Naive thymus-derived CD8-positive, alpha-beta T cell (primary cell): ENCODE measurements at regions not wholly inside any gene's neighbourhood (a gene's known extent, or its start where the extent isn't known, plus 50 kb on each side); places are given as distances from the start of the nearest gene placed in this dataset.

Experiments
- ATAC-seq, 2 donors: fragments of 150-1000 bp; cut with Tn5 transposase in 1 of 2; sonication (Bioruptor Pico), chemical (Tn5 transposase) in 1 of 2; 1 replicate in 1 of 2; 2 replicates in 1 of 2; pipeline ENCODE4 v1.10.0; 2021; ENCODE audit warnings: mild to moderate bottlenecking in 2 of 2, moderate library complexity in 2 of 2
- POLR2A ChIA-PET: fragments of 350-600 bp; sonication (Branson Sonifier 250); formaldehyde crosslinking; loops from one replicate; lab custom pipeline; 2021; ENCODE audit warnings: antibody characterized with exemption; lab: Charles Lee
- DNase-seq, 10 donors: peaks; one replicate each; pipeline versions ENCODE4 v3.0.0 to v3.0.0-alpha.2; 2020 to 2022
- H3K27ac Mint-ChIP-seq, 10 donors: one replicate each; pipeline ENCODE4 v1.8.0; 2020 to 2022; ENCODE audit warnings: mild to moderate bottlenecking in 10 of 10, mixed read lengths in 10 of 10, moderate library complexity in 4 of 10, inconsistent platforms in 1 of 10
- H3K27me3 Mint-ChIP-seq, 5 donors: one replicate each; pipeline ENCODE4 v1.8.0; 2021 to 2022; ENCODE audit warnings: mixed read lengths in 5 of 5
- H3K36me3 Mint-ChIP-seq, 3 donors: one replicate each; pipeline ENCODE4 v1.8.0; 2020 to 2022; ENCODE audit warnings: mixed read lengths in 3 of 3, mild to moderate bottlenecking in 2 of 3, inconsistent platforms in 1 of 3
- H3K4me1 Mint-ChIP-seq, 4 donors: one replicate each; pipeline ENCODE4 v1.8.0; 2021 to 2022; ENCODE audit warnings: mixed read lengths in 4 of 4
- H3K4me3 Mint-ChIP-seq, 10 donors: one replicate each; pipeline ENCODE4 v1.8.0; 2020 to 2022; ENCODE audit warnings: mild to moderate bottlenecking in 10 of 10, mixed read lengths in 10 of 10, moderate library complexity in 6 of 10, inconsistent platforms in 1 of 10
- H3K9me3 Mint-ChIP-seq, 9 donors: one replicate each; pipeline ENCODE4 v1.8.0; 2020 to 2022; ENCODE audit warnings: mixed read lengths in 9 of 9, mild to moderate bottlenecking in 3 of 9, inconsistent platforms in 1 of 9, moderate library complexity in 1 of 9

GRCh38 chr19:31675193-31675913 lies 326.1 kb upstream of the TSHZ3 start:
- no peaks in the 10 kb centered on the region for H3K9me3 Mint-ChIP-seq
- peaks cover 0 to 36% (median 3%) of the 10 kb centered on the region in 5 donors for H3K27me3 Mint-ChIP-seq
- H3K4me1 Mint-ChIP-seq, result no peaks in the 10 kb centered on the region
- no peak overlapping the region for H3K27ac Mint-ChIP-seq
- no peak overlapping the region for H3K4me3 Mint-ChIP-seq
- POLR2A ChIA-PET, result no interaction called here
- DNase-seq (no peak), ATAC-seq (no peak)
- H3K36me3 Mint-ChIP-seq, result no peaks in the 10 kb centered on the region

DNA sequence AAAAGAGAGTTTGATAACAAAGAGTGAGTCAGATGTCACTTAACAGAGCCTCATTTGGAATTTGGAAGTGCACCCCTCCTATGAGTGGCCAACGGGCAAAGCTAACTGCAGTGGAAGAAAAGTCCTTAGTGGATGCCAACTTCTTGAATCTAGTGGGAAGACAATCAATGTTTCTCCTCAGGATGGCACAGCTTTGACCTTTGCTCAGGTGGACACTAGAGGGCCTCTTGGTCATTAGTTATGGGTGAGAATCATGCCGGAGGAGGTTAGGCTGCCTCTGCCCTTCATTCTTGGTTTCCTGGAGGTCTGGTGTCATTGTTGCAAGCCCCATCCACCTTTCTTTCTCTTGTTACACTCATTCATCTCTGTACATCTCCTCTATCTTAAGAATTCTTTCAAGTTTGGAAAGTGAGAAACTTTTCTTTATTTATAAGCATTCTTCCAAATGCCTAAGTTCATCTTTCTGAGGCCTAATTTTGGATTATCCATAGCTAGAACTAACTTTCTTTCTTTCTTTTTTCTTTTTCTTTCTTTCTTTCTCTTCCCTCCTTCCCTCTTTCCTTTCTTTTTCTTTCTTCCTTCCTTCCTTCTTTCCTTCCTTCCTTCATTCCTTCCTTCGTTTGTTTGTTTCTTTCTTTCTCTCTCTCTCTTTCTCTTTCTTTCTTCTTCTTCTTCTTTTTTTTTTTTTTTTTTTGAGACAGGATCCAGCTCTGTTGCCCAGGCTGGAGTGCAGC lies 327.2 kb upstream of the TSHZ3 start:
- DNase-seq (no peak), ATAC-seq (no peak)
- H3K4me3 Mint-ChIP-seq, result no peak overlapping the region
- H3K9me3 Mint-ChIP-seq, result no peaks in the 10 kb centered on the region
- POLR2A ChIA-PET, result no interaction called here
- H3K36me3 Mint-ChIP-seq, result no peaks in the 10 kb centered on the region
- no peak overlapping the region for H3K27ac Mint-ChIP-seq
- no peaks in the 10 kb centered on the region for H3K4me1 Mint-ChIP-seq
- peaks cover 0 to 28% (median 3%) of the 10 kb centered on the region in 5 donors for H3K27me3 Mint-ChIP-seq

- POLR2A ChIA-PET, result no interaction called here
- ATAC-seq (no peak), DNase-seq (no peak)
- peaks cover 0 to 15% (median 3%) of the 10 kb centered on the region in 5 donors for H3K27me3 Mint-ChIP-seq
- H3K4me1 Mint-ChIP-seq, result no peaks in the 10 kb centered on the region
- H3K4me3 Mint-ChIP-seq, result no peak overlapping the region
- H3K27ac Mint-ChIP-seq, result no peak overlapping the region
- no peaks in the 10 kb centered on the region for H3K9me3 Mint-ChIP-seq
- no peaks in the 10 kb centered on the region for H3K36me3 Mint-ChIP-seq
These were observed 329.2 kb upstream of the TSHZ3 start for GRCh38 chr19:31678421-31678820.

DNA sequence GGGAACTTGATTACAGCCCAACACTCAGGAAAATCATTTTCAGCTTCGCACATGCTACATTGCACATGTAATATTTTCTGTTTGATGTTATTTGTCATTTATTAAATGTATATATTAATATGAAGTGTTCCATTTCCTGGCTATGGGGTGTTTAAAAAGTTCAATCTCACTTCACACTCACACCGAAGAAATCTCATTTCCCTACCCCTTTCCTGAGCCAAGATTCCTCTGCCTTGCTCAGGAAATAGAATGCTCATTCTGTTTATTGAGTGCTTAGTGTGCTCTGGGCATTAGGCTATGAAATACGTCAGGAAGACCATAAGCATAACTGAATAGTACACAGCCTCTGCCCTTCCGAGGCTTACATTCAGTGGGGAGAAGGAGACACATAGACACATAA lies 331.9 kb upstream of the TSHZ3 start:
- Mint-ChIP-seq H3K27me3 (peaks cover 0 to 20% (median 8%) of the 10 kb centered on the region in 5 donors), H3K27ac (no peak overlapping the region), H3K36me3 (no peaks in the 10 kb centered on the region), H3K4me1 (no peaks in the 10 kb centered on the region), H3K9me3 (peaks cover 0 to 14% (median 3%) of the 10 kb centered on the region in 9 donors), H3K4me3 (no peak overlapping the region)
- POLR2A ChIA-PET, result no interaction called here
- DNase-seq (no peak), ATAC-seq (no peak)

DNA sequence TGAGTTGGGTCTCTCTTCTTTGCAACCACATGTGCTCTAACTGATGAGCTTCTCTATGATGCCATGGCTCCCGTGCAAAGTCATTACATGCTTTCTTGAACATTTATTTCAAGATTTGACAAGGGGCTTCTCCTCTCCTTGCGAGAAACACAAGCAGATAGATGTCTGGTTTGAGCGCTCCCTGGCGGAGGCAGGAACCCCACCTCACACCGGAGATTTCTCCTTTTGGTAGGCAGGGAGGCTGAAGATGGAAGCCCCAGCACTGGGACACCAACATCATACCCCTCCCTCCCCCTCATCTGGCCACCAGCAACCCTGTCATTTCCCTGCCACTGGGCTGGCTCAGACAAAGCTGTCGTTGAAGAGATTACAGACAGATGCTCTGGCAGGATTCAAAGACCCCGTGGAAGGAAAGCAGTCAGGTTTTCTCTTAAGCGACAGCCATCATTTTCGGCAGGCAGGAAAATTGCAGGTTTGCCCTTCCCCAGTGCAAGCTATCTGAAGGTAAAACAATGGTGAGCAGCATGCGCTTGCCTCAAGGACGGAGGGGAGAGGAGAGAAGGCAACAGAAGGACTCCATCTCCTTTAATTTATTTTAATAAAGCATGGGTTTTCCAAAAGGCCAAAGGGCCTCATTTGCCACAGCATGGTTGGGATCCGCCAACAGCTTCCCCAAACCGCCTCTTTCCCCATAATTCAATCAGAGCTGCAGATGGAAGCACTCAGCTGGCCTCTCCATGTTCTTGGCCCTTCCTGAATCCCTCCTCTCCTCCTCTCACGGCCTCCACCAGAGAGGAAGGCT lies 344.1 kb upstream of the TSHZ3 start:
- no peaks in the 10 kb centered on the region for H3K4me1 Mint-ChIP-seq
- peaks cover 0 to 15% (median 0%) of the 10 kb centered on the region in 9 donors for H3K9me3 Mint-ChIP-seq
- POLR2A ChIA-PET, result no interaction called here
- H3K36me3 Mint-ChIP-seq, result no peaks in the 10 kb centered on the region
- H3K27ac Mint-ChIP-seq, result no peak overlapping the region
- peaks cover 0 to 30% (median 6%) of the 10 kb centered on the region in 5 donors for H3K27me3 Mint-ChIP-seq
- no peak for DNase-seq
- ATAC-seq, result no peak
- H3K4me3 Mint-ChIP-seq, result no peak overlapping the region

DNA sequence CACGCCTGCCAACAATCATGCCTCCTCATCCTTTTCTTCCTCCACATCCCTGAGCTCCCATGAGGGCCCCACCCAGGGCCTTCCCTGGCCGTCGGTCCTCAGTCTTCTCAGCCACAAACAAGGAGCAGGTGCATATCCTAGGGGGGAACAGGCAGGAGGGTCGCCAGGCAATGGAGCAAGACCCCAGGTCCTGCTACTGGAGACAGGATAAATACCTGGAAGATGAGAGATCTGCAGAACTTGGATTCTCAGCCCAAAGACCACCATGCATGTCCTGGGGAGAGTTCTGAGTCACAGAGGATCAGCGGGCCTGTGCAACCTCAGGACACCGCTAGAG lies 344.7 kb upstream of the TSHZ3 start:
- Mint-ChIP-seq H3K27ac (no peak overlapping the region), H3K36me3 (no peaks in the 10 kb centered on the region), H3K4me1 (no peaks in the 10 kb centered on the region), H3K4me3 (no peak overlapping the region), H3K9me3 (peaks cover 0 to 11% (median 0%) of the 10 kb centered on the region in 9 donors), H3K27me3 (peaks cover 0 to 30% (median 6%) of the 10 kb centered on the region in 5 donors)
- POLR2A ChIA-PET, result no interaction called here
- ATAC-seq (no peak), DNase-seq (no peak)

DNA sequence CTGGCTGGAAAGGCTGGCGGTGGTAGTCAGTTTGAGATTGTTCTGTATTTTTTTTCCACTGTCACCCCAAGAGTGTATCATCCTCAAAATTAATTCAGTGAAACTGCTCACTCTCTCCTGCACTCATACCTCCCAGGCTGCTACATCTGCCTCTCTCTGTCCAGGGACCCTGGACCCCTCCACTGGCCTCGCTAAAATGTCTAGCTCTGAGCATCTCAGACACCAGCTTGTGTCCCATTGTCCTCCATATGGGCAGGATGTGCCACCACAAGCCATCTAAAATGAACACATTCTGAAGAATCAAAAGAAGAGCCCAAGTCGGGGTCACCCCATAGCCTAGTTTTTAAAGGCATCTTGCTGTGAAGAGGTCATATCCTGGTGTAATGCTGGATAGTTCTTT lies 345.5 kb upstream of the TSHZ3 start:
- H3K36me3 Mint-ChIP-seq, result no peaks in the 10 kb centered on the region
- H3K4me1 Mint-ChIP-seq, result no peaks in the 10 kb centered on the region
- H3K27ac Mint-ChIP-seq, result no peak overlapping the region
- H3K9me3 Mint-ChIP-seq, result peaks cover 0 to 7% (median 0%) of the 10 kb centered on the region in 9 donors
- DNase-seq (no peak), ATAC-seq (no peak)
- POLR2A ChIA-PET, result no interaction called here
- no peak overlapping the region for H3K4me3 Mint-ChIP-seq
- peaks cover 0 to 38% (median 6%) of the 10 kb centered on the region in 5 donors for H3K27me3 Mint-ChIP-seq

DNA sequence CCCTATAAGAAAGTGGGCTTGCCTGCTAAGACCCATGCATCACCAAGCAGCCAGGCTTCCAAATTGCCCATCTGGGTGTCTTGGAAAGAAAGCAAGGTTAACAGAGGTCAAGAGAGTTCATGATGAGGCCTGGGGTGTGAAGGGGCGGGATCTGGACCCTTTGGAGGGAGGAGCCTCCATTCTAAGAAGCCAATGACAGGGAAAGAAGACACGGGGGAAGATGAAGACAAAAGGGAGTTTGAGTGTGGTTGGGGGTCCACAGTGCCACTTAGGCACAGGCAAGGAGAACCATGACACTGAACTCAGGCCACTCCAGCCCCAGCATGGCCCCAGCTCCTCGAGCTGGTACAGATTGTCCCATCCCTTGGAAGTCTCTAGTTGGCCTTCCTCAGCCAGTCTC lies 350.2 kb upstream of the TSHZ3 start:
- H3K27me3 Mint-ChIP-seq, result peaks cover 0 to 36% (median 5%) of the 10 kb centered on the region in 5 donors
- H3K9me3 Mint-ChIP-seq, result peaks cover 4 to 28% (median 12%) of the 10 kb centered on the region in 9 donors
- H3K4me3 Mint-ChIP-seq, result no peak overlapping the region
- no peaks in the 10 kb centered on the region for H3K36me3 Mint-ChIP-seq
- DNase-seq (no peak), ATAC-seq (no peak)
- H3K27ac Mint-ChIP-seq, result peak overlapping the region in 1 of 10 donors; percentile 11
- H3K4me1 Mint-ChIP-seq, result no peaks in the 10 kb centered on the region
- POLR2A ChIA-PET, result no interaction called here

DNA sequence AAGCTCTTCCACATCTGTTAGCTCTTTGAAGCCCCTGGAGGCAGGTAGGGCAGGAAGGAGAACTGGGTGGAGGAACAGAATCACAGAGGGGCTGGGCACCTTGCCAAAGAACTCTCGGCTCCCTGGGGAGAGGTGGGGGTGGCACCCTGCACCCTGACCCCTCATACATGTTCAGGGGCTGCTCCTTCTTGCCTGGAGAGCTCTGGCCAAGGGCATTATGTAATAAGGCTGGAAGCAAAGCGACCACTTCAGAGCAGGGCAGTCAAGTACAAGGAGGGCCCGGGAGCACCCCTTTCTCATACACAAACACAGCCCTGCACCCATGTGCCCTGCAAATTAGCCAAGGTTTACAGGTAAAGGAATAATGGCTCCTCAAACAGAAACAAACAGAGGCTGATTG lies 351.9 kb upstream of the TSHZ3 start:
- no peaks in the 10 kb centered on the region for H3K4me1 Mint-ChIP-seq
- peaks cover 0 to 21% (median 3%) of the 10 kb centered on the region in 5 donors for H3K27me3 Mint-ChIP-seq
- POLR2A ChIA-PET, result no interaction called here
- H3K27ac Mint-ChIP-seq, result no peak overlapping the region
- H3K4me3 Mint-ChIP-seq, result no peak overlapping the region
- ATAC-seq (no peak), DNase-seq (no peak)
- H3K36me3 Mint-ChIP-seq, result no peaks in the 10 kb centered on the region
- peaks cover 4 to 29% (median 12%) of the 10 kb centered on the region in 9 donors for H3K9me3 Mint-ChIP-seq

- H3K36me3 Mint-ChIP-seq, result no peaks in the 10 kb centered on the region
- H3K4me1 Mint-ChIP-seq, result no peaks in the 10 kb centered on the region
- no peak for ATAC-seq
These were observed 356.4 kb upstream of the TSHZ3 start for GRCh38 chr19:31705656-31706055.

DNA sequence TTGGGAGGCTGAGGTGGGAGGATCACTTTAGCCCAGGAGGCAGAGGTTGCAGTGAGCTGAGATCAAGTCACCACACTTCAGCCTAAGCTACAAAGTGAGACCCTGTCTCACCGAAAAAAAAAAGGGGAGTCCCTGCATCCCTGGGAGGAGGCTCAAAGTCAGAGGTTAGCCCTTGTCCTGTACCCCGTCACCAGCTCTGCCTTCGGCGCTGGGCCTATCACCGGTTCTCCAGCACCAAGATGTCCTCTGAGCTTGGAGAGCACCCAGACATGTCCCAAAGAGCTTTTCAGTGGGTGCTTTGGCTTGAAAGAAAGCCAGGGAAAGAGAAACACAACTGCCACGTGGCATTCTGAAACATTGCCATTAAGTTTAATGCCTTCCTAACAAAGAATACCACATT lies 356.9 kb upstream of the TSHZ3 start:
- Mint-ChIP-seq H3K4me3 (no peak overlapping the region), H3K4me1 (no peaks in the 10 kb centered on the region), H3K36me3 (no peaks in the 10 kb centered on the region), H3K27ac (no peak overlapping the region), H3K27me3 (peaks cover 0 to 5% (median 0%) of the 10 kb centered on the region in 5 donors), H3K9me3 (peaks cover 4 to 18% (median 12%) of the 10 kb centered on the region in 9 donors)
- DNase-seq, result no peak
- ATAC-seq, result no peak
- POLR2A ChIA-PET, result no interaction called here

More at GRCh38 chr19:31705656-31706055, 356.4 kb upstream of the TSHZ3 start:
- DNase-seq, result no peak
- POLR2A ChIA-PET, result no interaction called here
- H3K27me3 Mint-ChIP-seq, result peaks cover 0 to 4% (median 0%) of the 10 kb centered on the region in 5 donors
- H3K9me3 Mint-ChIP-seq, result peaks cover 4 to 18% (median 12%) of the 10 kb centered on the region in 9 donors
- no peak overlapping the region for H3K27ac Mint-ChIP-seq
- H3K4me3 Mint-ChIP-seq, result no peak overlapping the region

- Mint-ChIP-seq H3K27me3 (peaks cover 0 to 8% (median 0%) of the 10 kb centered on the region in 5 donors), H3K27ac (no peak overlapping the region), H3K4me1 (no peaks in the 10 kb centered on the region), H3K36me3 (no peaks in the 10 kb centered on the region), H3K9me3 (peaks cover 4 to 20% (median 11%) of the 10 kb centered on the region in 9 donors), H3K4me3 (no peak overlapping the region)
- POLR2A ChIA-PET, result no interaction called here
- no peak for DNase-seq
- ATAC-seq, result no peak
These were observed 357.7 kb upstream of the TSHZ3 start for GRCh38 chr19:31706691-31707620.
